ENCODE measurements at regions not wholly inside any gene's neighbourhood (a gene's known extent, or its start where the extent isn't known, plus 50 kb on each side); places are given as distances from the start of the nearest gene placed in this dataset.

GRCh38 chr6:77105091-77105490, 358.2 kb downstream of the HTR1B start:
- Histone ChIP-seq H3K79me2 (ENCODE audit: insufficient read depth, low read length) (no peaks in the 10 kb centered on the region), H3K4me1 (ENCODE audit: insufficient read depth, low read length) (no peaks in the 10 kb centered on the region), H3K27me3 (ENCODE audit: insufficient read depth, low read length, poor library complexity) (no peaks in the 10 kb centered on the region), H3K4me3 (ENCODE audit: low read depth in 1 of 2, low read length in 2 of 2) (no peak overlapping the region), H4K20me1 (ENCODE audit: insufficient read depth, low read length) (no peaks in the 10 kb centered on the region), H2AFZ (ENCODE audit: low read depth, low read length) (no peak overlapping the region), H3K36me3 (ENCODE audit: insufficient read depth, low read length) (no peaks in the 10 kb centered on the region), H3K4me2 (ENCODE audit: insufficient read depth, low read length) (no peak overlapping the region), H3K9ac (ENCODE audit: low read depth, low read length) (no peak overlapping the region), H3K9me3 (ENCODE audit: insufficient read depth, low read length, severe bottlenecking) (no peaks in the 10 kb centered on the region), H3K27ac (ENCODE audit: low read length) (no peak overlapping the region)
- TF ChIP-seq EZH2 (IDR thresholded peaks at IDR 0.05; ENCODE audit: borderline replicate concordance, low read depth, low read length, severe bottlenecking), result no peak
- no peak for TF ChIP-seq CTCF (IDR thresholded peaks at IDR 0.05; ENCODE audit: borderline replicate concordance, extremely low read depth, low read length, poor library complexity, severe bottlenecking)
- ATAC-seq (ENCODE audit: insufficient read depth, low read depth) (no peak), DNase-seq (no peak)

GRCh38 chr6:77097940-77098339, 365.4 kb downstream of the HTR1B start:
- H3K79me2 ChIP-seq (ENCODE audit: insufficient read depth, low read length), result no peaks in the 10 kb centered on the region
- no peaks in the 10 kb centered on the region for H4K20me1 ChIP-seq (ENCODE audit: insufficient read depth, low read length)
- no peak overlapping the region for H3K9ac ChIP-seq (ENCODE audit: low read depth, low read length)
- ATAC-seq (ENCODE audit: insufficient read depth, low read depth) (no peak), DNase-seq (no peak)
- no peak overlapping the region for H3K4me2 ChIP-seq (ENCODE audit: insufficient read depth, low read length)
- TF ChIP-seq EZH2 (IDR thresholded peaks at IDR 0.05; ENCODE audit: borderline replicate concordance, low read depth, low read length, severe bottlenecking) (no peak), CTCF (IDR thresholded peaks at IDR 0.05; ENCODE audit: borderline replicate concordance, extremely low read depth, low read length, poor library complexity, severe bottlenecking) (no peak)
- H3K36me3 ChIP-seq (ENCODE audit: insufficient read depth, low read length), result no peaks in the 10 kb centered on the region
- no peak overlapping the region for H3K4me3 ChIP-seq (ENCODE audit: low read depth in 1 of 2, low read length in 2 of 2)
- no peak overlapping the region for H2AFZ ChIP-seq (ENCODE audit: low read depth, low read length)
- H3K27ac ChIP-seq (ENCODE audit: low read length), result no peak overlapping the region
- H3K4me1 ChIP-seq (ENCODE audit: insufficient read depth, low read length), result no peaks in the 10 kb centered on the region
- H3K27me3 ChIP-seq (ENCODE audit: insufficient read depth, low read length, poor library complexity), result no peaks in the 10 kb centered on the region
- H3K9me3 ChIP-seq (ENCODE audit: insufficient read depth, low read length, severe bottlenecking), result no peaks in the 10 kb centered on the region

- Histone ChIP-seq H3K9ac (ENCODE audit: low read depth, low read length) (no peak overlapping the region), H3K4me2 (ENCODE audit: insufficient read depth, low read length) (no peak overlapping the region), H4K20me1 (ENCODE audit: insufficient read depth, low read length) (no peaks in the 10 kb centered on the region), H3K79me2 (ENCODE audit: insufficient read depth, low read length) (no peaks in the 10 kb centered on the region), H3K36me3 (ENCODE audit: insufficient read depth, low read length) (no peaks in the 10 kb centered on the region), H2AFZ (ENCODE audit: low read depth, low read length) (no peak overlapping the region), H3K9me3 (ENCODE audit: insufficient read depth, low read length, severe bottlenecking) (no peaks in the 10 kb centered on the region), H3K4me1 (ENCODE audit: insufficient read depth, low read length) (no peaks in the 10 kb centered on the region), H3K27ac (ENCODE audit: low read length) (no peak overlapping the region), H3K4me3 (ENCODE audit: low read depth in 1 of 2, low read length in 2 of 2) (no peak overlapping the region), H3K27me3 (ENCODE audit: insufficient read depth, low read length, poor library complexity) (no peaks in the 10 kb centered on the region)
- DNase-seq (no peak), ATAC-seq (ENCODE audit: insufficient read depth, low read depth) (no peak)
- TF ChIP-seq CTCF (IDR thresholded peaks at IDR 0.05; ENCODE audit: borderline replicate concordance, extremely low read depth, low read length, poor library complexity, severe bottlenecking) (no peak), EZH2 (IDR thresholded peaks at IDR 0.05; ENCODE audit: borderline replicate concordance, low read depth, low read length, severe bottlenecking) (no peak)
Measured at GRCh38 chr6:77095936-77096627, 367.2 kb downstream of the HTR1B start.

Measured in DND-41 (cell line).